ENCODE measurements at regions not wholly inside any gene's neighbourhood (a gene's known extent, or its start where the extent isn't known, plus 50 kb on each side); places are given as distances from the start of the nearest gene placed in this dataset.
A peak's percentile ranks its signal among the peaks of the same experiment; 100 is the strongest.

- TF ChIP-seq CTCF (IDR thresholded peaks at IDR 0.05) = no peak
- H3K9me3 ChIP-seq = peaks cover 0 to 6% of the 10 kb centered on the region in 2 donors
- no peaks in the 10 kb centered on the region for H3K36me3 ChIP-seq
- intact Hi-C loops (cut with DNase I) = loop anchor here (10.0 kb wide), 1 partner anchor 241 kb away; no protein-coding TSS in a partner anchor
- no peak for DNase-seq (ENCODE audit: low spot score in 2 of 2)
- no peak overlapping the region for H3K4me3 ChIP-seq
- no peak overlapping the region for H3K27ac ChIP-seq
- H3K4me1 ChIP-seq = peaks cover 4 to 13% of the 10 kb centered on the region in 2 donors
- H3K27me3 ChIP-seq = no peaks in the 10 kb centered on the region
Measured at GRCh38 chr15:69553686-69554085, 101.1 kb downstream of the RPLP1 start.

GRCh38 chr15:69554279-69554961 is 101.8 kb downstream of the RPLP1 start:
- intact Hi-C loops (cut with DNase I) = loop anchor here (10.0 kb wide), 1 partner anchor 240 kb away; no protein-coding TSS in a partner anchor
- Histone ChIP-seq H3K4me1 (peaks cover 4 to 13% of the 10 kb centered on the region in 2 donors), H3K36me3 (no peaks in the 10 kb centered on the region), H3K27me3 (no peaks in the 10 kb centered on the region), H3K27ac (no peak overlapping the region), H3K4me3 (no peak overlapping the region), H3K9me3 (peaks cover 0 to 6% of the 10 kb centered on the region in 2 donors)
- DNase-seq (ENCODE audit: low spot score in 2 of 2) = no peak
- TF ChIP-seq CTCF (IDR thresholded peaks at IDR 0.05) = no peak

GRCh38 chr15:69555080-69555479 is 102.5 kb downstream of the RPLP1 start:
- TF ChIP-seq CTCF (IDR thresholded peaks at IDR 0.05) = no peak
- intact Hi-C loops (cut with DNase I) = loop anchor here (10.0 kb wide), 1 partner anchor 240 kb away; no protein-coding TSS in a partner anchor
- no peak overlapping the region for H3K27ac ChIP-seq

GRCh38 chr15:69556344-69556743 is 103.7 kb downstream of the RPLP1 start:
- Histone ChIP-seq H3K27me3 (no peaks in the 10 kb centered on the region), H3K36me3 (no peaks in the 10 kb centered on the region), H3K27ac (peak overlapping the region in 1 of 2 donors; percentile 63), H3K9me3 (peaks cover 0 to 6% of the 10 kb centered on the region in 2 donors), H3K4me1 (peaks cover 4 to 13% of the 10 kb centered on the region in 2 donors), H3K4me3 (no peak overlapping the region)
- no peak for DNase-seq (ENCODE audit: low spot score in 2 of 2)
- no peak for TF ChIP-seq CTCF (IDR thresholded peaks at IDR 0.05)
- intact Hi-C loops (cut with DNase I) = loop anchor here (10.0 kb wide), 1 partner anchor 238 kb away; no protein-coding TSS in a partner anchor

More at GRCh38 chr15:69555080-69555479, 102.5 kb downstream of the RPLP1 start:
- peaks cover 4 to 13% of the 10 kb centered on the region in 2 donors for H3K4me1 ChIP-seq
- H3K9me3 ChIP-seq = peaks cover 0 to 6% of the 10 kb centered on the region in 2 donors
- H3K36me3 ChIP-seq = no peaks in the 10 kb centered on the region
- DNase-seq (ENCODE audit: low spot score in 2 of 2) = no peak
- H3K27me3 ChIP-seq = no peaks in the 10 kb centered on the region
- H3K4me3 ChIP-seq = no peak overlapping the region

GRCh38 chr15:69557020-69557706 is 104.5 kb downstream of the RPLP1 start:
- Histone ChIP-seq H3K4me1 (peaks cover 4 to 13% of the 10 kb centered on the region in 2 donors), H3K27me3 (no peaks in the 10 kb centered on the region), H3K36me3 (no peaks in the 10 kb centered on the region), H3K27ac (peak overlapping the region; percentile 46 to 63), H3K4me3 (no peak overlapping the region), H3K9me3 (peaks cover 0 to 2% of the 10 kb centered on the region in 2 donors)
- TF ChIP-seq CTCF (IDR thresholded peaks at IDR 0.05) = no peak
- intact Hi-C loops (cut with DNase I) = loop anchor here (1.0 to 10.0 kb wide), 2 partner anchors 11 to 238 kb away; no protein-coding TSS in a partner anchor
- peak in 1 of 2 donors; percentile 83 for DNase-seq (ENCODE audit: low spot score in 2 of 2)
